SK-N-DZ (cell line): ENCODE measurements at regions not wholly inside any gene's neighbourhood (a gene's known extent, or its start where the extent isn't known, plus 50 kb on each side); places are given as distances from the start of the nearest gene placed in this dataset.

Experiments
- DNase-seq: peaks from one replicate; pipeline ENCODE4 v3.0.0-alpha.2; 2015; ENCODE audit warnings: low spot score

DNA sequence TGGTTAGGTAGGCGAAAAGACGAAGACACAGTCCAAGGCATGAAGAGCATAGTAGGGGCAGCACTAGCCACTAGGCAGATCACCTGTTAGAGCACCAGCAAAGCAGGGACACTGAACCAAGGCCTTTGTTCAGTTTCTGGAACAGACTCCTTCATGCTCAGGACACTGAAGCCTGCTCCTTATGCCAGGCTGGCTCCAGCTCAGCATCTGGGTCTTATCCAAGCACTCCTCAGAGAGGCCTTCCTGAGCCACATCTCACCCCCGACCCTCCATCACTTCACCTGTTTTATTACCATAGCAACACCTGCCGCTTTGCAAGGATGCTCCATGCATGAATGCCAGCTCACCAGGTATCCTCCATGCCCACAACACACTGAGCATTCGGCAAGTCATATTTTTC, 206.3 kb upstream of the CHRNA7 start:
- DNase-seq = no peak

DNA sequence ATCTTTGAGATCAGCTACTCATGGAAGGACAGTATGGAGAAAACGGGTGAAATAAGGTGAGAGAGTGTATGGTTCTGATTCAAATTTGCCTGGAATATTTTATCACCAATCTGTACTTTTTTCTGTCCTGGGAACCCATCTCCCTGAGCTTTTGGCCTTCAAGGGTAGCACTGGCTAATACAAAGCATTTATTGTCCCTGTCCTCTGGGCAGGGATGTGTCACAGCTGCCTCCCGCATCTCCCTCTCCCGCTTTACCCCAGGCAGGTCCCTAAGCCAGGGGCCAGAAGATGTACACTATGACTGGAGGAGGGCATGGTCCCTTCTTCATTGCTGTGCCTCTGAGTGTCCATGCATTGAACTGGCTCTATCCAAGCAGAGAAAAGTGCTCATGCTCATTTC, 201.7 kb upstream of the CHRNA7 start:
- no peak for DNase-seq

DNA sequence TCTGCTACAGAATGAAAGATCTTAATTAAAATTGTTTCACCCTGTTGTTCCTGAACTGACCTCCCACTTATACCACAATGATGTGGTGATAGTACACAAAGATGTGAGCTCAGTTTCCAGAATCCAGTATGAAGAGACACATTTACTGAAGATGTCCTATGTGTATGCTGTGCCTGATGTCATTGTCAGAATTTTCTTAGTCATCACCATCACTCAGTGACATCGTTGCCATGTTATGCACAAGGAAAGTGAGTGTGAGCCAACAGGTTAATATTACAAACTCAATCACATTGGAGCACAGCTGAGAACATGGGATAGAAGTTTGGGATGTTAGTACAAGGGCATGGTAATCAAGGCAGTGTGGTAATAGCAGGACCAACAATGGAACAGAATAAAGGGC, 199.7 kb upstream of the CHRNA7 start:
- no peak for DNase-seq

DNA sequence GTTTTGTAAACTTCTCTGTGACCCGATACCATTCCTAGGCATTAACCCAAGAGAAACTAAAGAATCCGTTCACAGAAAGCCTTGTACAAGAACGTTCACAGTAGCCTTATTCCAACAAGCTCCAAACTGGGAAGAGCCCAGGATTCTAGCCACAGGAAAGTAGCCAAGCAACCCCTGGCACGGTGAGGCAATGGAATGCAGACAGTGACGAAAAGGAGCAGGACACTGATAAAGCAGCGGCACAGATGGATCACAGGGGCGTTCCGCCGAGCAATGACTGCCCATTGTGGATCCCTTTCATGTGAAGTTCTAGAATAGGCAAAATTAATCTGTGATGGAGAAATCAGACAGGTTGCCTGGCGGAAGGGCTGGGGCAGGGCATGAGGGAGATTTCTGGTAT, 198.7 kb upstream of the CHRNA7 start:
- no peak for DNase-seq

DNA sequence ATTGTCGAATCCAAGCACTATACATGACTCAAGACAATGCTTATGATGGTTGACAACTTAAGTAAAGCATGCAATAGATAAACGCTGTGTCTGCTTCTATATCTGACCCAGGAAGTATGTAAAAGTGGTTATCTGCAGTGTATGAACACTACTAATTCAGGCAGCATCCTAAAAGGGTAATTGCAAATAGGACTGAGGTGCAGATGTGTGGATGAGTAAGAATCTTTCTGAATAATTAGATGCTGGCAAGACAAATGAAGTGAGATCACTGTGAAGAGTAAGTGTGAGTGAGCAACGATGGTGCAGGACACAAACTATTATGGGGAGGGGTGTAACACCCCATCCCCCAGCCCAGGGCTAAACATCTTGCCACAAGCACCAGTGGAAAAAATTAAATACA, 195.7 kb upstream of the CHRNA7 start:
- DNase-seq = no peak

DNA sequence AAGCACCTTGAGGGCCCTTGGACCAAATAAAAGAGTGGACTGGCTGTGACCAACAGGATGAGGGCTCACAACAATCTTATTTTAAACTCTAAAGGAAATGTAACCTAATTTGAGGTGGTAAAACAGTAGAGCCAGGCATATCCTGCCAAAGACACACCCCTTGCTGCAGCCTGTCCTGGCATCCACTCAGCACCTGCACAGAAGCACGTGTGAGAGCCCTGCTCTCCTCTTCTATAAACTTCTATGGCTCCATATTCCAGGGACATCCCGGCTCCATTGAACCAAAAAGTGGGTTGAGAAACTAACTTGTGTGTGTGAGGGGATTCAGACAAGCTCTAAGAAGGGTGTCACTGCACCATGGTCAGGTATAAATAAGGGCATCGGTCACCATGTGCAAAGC, 190.9 kb upstream of the CHRNA7 start:
- DNase-seq = no peak

DNA sequence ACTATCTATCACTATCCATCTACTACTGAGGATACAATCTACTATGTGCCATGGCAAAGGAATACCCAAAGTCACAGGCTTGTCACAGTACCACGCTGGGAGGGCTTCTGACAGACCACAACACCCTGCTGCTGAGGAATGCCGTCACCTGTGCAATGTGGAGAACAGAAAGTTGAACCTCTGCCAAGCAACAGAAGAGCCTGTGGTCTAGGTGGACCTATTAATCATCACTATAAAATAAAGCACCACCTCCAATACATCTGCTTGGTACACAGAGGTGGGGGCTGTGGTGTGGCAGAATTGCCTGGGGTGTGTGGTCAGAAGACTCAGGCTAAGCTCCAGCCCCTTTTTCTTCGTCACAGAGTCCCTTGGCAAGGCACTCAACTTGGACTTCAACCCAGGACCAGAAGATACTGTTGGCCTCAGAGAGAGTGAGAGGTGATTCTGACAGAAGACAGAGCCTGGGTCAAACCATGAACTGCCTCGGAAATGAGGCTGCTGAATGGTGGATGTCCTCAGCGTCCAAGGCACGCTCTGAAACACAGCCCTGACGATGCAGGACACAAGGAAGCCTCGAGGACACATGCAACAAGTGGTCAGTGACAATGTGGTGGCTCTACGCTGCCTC, 189.4 kb upstream of the CHRNA7 start:
- no peak for DNase-seq

DNA sequence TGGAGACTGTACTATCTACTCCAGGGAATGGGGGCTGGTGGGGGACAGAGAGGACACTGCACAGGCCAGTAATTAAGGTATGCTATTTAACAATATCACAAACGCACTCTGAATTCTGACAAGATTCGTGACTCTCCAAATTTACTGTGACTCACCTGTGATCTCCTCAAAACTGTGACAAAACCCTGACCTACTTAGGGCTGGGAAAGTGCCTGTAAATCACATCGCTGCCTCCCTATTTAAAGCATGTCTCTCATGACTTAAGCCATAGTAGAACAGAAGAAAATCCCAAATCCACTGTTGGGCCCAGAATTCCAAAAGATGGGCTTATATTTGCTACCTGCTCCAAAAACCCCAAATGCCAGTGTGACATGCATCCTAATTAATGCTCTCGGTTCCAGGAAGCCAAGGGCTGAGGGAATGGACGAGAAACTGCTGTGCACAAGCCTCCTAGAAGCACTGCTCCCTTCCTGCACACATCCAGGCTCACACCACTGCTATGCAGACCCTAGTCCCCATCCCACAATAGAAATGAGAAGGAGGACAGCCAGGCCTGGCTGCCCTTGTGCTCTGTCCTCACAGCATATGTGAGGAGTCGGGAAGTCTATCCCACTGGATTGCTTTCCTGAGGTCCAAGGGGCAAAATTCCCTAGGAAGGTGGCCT, 187.7 kb upstream of the CHRNA7 start:
- no peak for DNase-seq

DNA sequence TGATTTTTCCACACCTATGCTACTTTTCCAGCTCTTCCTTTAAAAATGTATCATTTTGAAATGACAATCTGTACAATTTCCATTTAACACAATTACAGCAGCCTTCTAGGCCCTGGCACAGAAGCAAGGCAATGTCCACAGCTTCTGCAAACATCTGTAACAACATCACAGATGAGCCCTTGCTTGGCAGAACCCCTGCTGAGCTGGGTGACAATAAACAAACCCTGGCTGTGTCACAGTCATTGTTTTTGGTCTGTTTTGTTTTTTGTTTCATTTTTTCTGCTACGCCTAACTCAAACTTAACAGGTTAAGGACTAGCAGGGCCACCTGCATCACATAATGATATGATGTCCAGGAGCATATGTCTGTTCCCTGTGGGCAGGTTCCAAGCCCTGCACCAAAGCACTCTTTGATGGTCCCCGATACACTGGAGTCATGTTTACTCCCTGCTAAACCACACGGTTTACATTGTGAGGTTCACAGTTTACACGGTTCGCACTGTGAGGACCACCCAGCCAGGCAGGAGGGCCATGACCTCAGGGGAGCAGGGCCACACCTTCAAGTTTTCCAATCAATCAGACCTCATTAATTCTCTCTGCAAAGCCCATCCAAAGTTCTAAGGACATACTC, 186.8 kb upstream of the CHRNA7 start:
- no peak for DNase-seq

DNA sequence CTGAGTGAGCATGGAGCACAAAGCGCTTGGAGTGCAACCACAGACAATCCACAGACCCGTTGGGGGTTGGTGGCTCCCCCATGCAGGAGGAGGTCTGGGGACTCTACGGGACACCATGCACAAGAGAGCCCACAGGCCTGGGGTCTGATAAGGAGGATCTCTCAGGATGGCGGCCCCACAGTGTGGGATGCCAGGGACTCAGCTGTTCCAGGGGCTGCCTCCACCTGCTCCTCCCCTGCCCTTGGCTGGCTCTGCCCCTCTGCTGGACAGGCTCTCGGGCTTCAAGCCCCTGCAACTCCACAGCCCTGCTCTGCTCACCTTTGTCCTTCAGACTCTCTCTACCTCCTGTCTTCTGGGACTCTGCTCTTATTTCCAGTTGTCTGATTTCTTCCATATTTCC, 184.5 kb upstream of the CHRNA7 start:
- DNase-seq = no peak

DNA sequence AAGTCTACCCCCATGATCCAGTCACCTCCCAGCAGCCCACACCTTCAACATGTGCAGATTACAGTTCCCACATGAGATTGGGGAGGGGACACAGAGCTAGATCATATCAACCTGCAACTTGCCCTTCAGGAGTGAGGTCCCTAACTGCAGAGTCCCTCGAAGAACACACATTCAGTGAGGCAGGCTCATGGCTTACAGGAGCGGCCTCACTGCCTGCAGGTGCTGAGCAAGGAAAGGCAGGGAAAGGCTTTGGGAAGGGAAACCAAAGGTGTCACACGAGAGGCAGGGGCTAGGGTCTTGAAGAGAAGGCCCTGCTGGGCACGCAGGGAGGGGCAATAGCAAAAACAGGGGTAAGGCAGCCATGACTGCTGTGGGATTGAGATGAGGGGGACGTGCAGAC, 182.4 kb upstream of the CHRNA7 start:
- no peak for DNase-seq

DNA sequence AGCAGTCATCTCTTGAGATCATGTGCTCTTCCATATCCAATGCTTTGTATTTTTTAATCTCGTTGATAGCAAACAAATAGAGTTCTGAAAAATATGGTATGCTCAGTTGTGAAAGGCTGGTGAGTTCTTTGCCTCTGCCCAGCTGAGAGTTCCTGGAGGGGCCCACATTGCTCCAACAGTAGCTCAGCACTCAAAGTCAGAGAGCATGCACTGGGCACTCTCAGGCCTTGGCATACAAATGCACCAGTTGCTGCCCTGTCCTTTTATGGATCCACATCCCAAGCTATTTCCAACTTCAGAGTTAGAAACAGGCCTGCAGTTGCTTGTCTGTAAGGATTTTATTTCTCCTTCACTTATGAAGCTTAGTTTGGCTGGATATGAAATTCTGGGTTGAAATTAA, 181.7 kb upstream of the CHRNA7 start:
- no peak for DNase-seq

DNA sequence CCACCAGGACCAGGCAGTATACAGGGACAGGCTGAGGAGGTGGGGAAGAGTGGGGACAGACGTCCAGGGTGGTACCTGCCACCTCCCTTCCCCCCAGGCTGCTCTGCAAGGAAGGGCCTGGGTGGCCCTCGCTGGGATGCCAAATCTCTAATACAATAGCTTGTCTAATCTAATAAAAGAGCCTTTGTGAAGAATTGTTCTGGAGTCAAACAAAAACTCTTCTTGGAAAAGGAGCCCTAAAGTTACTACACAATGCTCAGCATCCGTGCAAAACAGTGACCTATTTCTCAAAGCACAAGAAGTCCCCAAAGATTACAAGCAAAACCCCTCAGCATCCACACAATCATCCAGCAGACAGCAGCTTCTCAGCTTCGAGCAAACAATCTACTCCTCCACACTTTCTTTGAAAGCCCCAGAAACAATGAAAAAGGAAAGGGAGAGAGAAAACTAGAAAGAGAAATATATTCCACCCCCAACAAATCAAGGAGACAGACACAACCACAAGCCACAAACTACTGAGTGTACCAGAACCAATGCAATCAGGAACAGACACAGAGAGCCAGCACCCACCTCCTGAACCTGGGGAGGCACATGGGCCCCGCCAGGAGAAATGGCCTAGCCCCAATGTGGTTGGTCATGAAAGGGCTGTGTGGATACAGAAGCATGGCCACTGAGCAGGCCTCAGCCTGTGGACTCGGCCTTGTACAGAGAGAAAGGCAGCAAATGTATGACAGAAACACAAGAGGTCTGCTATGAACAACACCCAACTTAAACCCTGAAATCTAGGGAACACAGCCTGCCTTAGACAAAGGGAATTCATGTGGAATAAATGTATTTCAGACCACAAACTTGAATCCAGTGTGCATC, 177.1 kb upstream of the CHRNA7 start:
- no peak for DNase-seq

DNA sequence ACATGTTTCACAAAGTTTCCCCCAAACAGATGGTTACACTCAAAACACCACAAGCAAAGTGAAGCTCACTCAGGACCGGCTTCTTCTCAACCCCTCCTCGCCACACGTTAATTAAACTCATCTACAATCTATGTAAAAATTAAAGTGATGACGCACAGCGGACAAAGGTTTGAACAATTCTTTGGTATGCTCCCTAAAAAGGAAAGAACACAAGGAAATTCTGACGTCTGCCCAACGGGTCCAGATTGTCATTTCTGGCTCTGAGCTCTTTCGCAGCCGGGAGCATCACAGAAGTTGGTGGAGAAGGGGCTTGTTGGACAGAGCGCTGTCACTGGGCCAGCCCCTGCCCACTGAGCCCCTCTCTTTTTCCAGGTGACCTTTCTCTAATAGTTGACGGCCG, 173.7 kb upstream of the CHRNA7 start:
- no peak for DNase-seq

DNA sequence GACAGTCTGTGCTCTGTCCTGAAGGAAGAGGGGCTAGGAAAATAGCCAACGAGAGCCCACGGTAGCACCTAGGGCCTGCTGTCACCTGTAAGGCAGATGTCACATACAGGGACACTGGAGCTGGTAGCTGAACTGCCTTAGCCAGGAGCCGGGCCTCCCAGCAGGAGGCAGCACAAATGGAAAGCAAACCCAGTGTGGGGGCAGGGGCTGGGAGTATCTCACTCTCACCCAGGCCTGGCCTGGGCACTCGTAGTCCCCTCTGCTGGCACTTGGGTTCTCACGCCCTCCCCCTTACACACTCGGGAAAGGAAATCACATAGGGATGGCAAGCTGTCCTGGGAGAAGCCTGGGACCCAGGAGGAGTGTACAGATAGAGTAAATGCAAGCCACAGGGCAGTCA, 173.1 kb upstream of the CHRNA7 start:
- no peak for DNase-seq

DNA sequence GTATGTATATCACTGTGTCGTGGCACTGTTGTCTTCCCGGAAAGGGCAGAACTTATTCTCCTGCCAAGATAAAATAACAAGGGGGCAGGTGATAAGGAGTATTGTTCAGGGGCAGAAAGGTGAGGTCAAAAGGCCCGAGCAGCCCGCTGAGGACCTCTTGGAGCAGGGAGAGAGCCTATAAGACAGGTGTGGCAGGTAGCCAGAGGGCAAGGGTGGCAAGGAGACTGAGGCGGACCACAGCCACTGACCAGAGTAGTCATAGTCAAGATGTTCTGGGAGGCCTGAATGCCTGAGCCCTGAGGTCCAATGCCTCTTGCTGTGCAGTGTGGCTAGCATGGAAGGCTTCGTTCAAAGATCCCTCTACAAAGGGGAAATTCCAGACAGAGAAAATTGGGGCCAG, 172.3 kb upstream of the CHRNA7 start:
- DNase-seq = no peak

DNA sequence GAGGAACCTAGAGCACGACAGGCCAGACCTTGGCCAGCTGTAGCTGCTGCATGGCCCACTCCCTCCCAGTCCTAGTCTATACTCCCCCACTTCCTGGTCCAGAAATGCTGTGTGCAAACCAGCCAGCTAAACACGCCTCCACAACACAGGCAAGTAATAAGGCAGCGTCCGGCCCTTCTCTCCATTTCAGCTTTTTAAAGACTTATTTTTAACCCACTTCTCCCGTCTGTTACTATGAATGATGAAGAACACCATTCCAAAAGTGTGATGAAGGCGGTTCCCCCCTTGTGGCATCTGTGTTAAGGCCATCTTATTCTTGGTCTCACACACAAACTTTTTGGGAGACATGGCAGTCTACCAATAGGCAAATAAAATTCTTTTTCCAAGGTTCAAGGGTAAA, 164.1 kb upstream of the CHRNA7 start:
- no peak for DNase-seq

DNA sequence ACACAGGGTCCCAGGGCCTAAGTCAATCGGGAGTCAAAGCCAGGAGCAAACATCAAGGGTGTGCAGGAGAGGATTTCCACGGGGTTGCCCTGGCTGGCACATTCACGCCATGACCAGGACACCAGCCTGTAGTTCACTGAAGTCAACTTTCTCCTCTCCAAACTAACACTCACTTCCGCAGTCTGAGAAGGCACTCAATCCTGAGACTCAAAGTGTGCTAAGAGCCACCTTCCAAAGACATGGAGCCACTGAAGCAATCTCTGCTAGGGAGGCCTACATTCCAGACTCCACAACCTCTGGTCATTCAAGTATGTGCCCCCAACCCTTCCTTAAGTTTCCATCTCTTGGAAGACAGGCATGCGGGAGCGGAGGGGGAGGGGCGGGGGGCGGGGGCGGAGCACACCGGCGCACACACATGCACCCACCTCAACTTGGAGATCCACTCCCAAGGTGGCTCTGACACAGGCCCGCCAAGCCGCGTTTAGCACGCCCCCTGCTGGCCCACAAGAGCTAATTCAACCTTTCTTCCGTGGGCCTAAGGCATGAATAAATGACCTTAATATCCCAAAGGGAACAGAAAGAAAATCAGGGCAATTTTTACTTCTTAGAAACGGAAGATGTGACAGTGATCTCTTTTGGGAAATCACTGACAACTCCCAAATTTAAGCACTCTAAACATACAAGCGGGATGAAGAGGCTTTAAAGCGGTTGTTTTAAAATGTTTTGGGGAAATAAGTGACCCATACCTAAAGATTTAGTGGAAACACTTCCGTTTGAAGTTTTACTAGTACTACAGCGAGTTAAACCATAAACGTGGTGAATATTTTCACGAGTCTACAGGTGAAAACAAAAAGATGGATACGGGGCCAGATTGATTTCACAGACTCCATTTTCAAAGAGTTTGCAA, 162.5 kb upstream of the CHRNA7 start:
- peak; percentile 70 for DNase-seq

DNA sequence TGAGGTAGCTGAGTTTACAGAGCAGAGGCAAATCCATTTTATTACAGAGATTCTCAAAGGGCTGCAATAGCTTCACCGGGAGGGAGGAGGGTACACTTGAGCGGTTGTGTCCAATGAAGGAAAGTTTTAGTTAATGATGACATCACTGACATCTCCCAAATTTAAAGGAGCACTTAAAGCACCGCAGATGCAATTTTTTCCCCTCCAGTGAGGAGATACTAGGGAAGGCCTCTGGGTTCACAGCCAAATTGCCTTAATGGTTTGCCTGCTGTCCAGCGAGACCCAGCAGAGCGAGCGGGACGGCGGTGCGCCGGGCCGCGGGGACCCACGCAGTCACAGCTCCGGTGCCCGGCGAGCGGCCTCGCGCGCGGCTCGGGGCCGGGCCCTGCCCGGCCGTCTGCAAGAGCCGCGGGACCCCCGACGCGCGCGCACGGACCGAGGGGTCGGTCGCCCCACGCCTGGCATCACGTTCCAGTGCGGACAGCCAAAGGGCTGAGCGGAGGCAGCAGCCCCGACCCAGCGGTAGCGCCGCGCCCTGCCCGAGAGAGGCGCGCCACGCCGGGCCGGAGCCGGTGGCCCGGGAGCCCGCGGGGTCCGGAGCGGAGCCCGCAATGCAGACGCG, 160.5 kb upstream of the CHRNA7 start:
- DNase-seq = no peak

DNA sequence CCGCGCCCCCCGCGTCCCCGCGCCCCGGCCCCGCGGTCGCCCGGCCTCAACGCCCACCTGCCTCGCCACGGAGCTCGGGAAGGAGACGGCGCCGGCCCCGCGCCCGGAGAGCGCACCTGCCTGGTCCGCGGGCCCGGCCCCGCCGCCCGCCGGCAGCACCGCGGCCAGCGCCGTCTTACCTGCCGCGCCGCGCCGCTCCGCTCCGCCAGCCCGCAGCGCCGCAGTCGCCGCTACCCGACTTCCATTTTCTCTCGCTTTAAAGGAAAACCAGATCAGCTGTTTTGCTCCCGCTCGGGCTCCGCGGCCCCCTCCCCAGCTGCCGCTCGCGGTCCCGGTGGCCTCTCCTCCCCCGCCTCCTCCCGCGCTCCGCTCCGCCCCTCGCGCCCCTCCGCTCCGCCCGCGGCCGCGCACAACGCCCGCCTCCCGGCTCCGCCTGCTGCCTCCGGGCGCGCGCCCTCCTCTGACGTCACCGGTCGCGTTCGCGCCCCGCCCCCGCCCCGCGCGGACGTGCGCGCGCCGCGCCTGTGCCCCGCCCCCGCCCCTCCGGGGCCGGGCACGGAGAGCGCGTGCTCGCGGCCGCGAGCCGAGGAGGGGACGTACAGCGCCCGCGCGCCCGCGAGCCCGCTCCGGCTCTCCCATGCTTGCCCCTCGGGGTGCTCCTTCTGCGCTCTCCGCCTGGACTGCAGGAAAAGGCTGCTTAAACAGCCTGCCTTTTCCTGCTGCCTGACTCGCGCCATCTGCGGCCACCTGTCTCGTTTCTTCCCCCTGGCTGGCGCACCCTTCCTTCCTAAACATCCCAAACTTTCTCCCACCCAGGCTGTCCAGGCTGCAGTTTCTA, 159.8 kb upstream of the CHRNA7 start, which contains the start of gene OTUD7A:
OTUD7A (minus strand) TSS at position 346 of the 838 bp plus-strand sequence.
- peak; percentile 78 for DNase-seq
